H1 (cell line): ENCODE measurements at regions not wholly inside any gene's neighbourhood (a gene's known extent, or its start where the extent isn't known, plus 50 kb on each side); places are given as distances from the start of the nearest gene placed in this dataset.

ENCODE experiments used
- CTCF ChIA-PET: fragments of 300-600 bp; sonication (Branson Sonifier 250); formaldehyde crosslinking; loops from one replicate; lab custom pipeline; 2021; ENCODE audit not compliant: partially characterized antibody; lab: Charles Lee
- POLR2A ChIA-PET: fragments of 300-600 bp; sonication (Branson Sonifier 250); formaldehyde crosslinking; loops from one replicate; lab custom pipeline; 2021; ENCODE audit warnings: inconsistent platforms; ENCODE audit not compliant: partially characterized antibody; lab: Charles Lee
- DNase-seq, 2 experiments: peaks; one replicate each; pipeline versions ENCODE4 v3.0.0 to v3.0.0-alpha.2; 2010 to 2022; ENCODE audit warnings: low spot score in 2 of 2, low read depth in 1 of 2, mixed read lengths in 1 of 2
- FAIRE-seq: peaks from 2 replicates; lab custom pipeline; 2011; peaks lifted over from hg19 to GRCh38; lab: Jason Lieb, UNC
- H2AFZ ChIP-seq: 2 replicates; pipeline ENCODE4 v1.8.1; 2012; ENCODE audit warnings: low read length, inconsistent platforms
- H2AK5ac ChIP-seq: 2 replicates; pipeline ENCODE4 v1.6.1; 2013; ENCODE audit warnings: low read depth, low read length
- H2BK120ac ChIP-seq: replicated peaks from 2 replicates; pipeline ENCODE3; 2013; ENCODE audit warnings: low read depth, low read length, inconsistent platforms
- H2BK12ac ChIP-seq: 2 replicates; pipeline ENCODE4 v1.6.1; 2013; ENCODE audit warnings: low read depth, low read length
- H2BK15ac ChIP-seq: 2 replicates; pipeline ENCODE4 v1.6.1; 2013; ENCODE audit warnings: low read length
- H2BK20ac ChIP-seq: 2 replicates; pipeline ENCODE4 v1.6.1; 2013; ENCODE audit warnings: low read length
- H2BK5ac ChIP-seq: 2 replicates; pipeline ENCODE4 v1.6.1; 2013; ENCODE audit warnings: low read depth, low read length
- H3K14ac ChIP-seq: 2 replicates; pipeline ENCODE4 v1.6.1; 2013; ENCODE audit warnings: inconsistent platforms; ENCODE audit not compliant: insufficient read length
- H3K18ac ChIP-seq: 2 replicates; pipeline ENCODE4 v1.6.1; 2013; ENCODE audit warnings: low read length; ENCODE audit errors: extremely low read depth
- H3K23ac ChIP-seq: 2 replicates; pipeline ENCODE4 v1.6.1; 2013; ENCODE audit warnings: inconsistent platforms; ENCODE audit not compliant: insufficient read length
- H3K23me2 ChIP-seq: 2 replicates; pipeline ENCODE4 v1.6.1; 2013; ENCODE audit warnings: low read depth, low read length
- H3K27ac ChIP-seq: 2 replicates; pipeline ENCODE4 v1.6.1; 2011; ENCODE audit warnings: low read depth, low read length, inconsistent platforms
- H3K27me3 ChIP-seq, 4 experiments: replicated peaks in 1 of 4; 1 replicate in 1 of 4; 2 replicates in 3 of 4; pipeline versions ENCODE4 v1.6.1 to v1.8.1; 2011 to 2013; ENCODE audit warnings: low read length in 3 of 4, mild to moderate bottlenecking in 3 of 4, inconsistent platforms in 2 of 4, mixed read lengths in 2 of 4, moderate library complexity in 1 of 4; ENCODE audit not compliant: control insufficient read depth in 3 of 4, insufficient read depth in 3 of 4; ENCODE audit errors: extremely low read depth in 1 of 4
- H3K36me3 ChIP-seq, 4 experiments: 2 replicates each; pipeline versions ENCODE4 v1.6.1 to v1.8.1; 2011 to 2013; ENCODE audit warnings: mild to moderate bottlenecking in 4 of 4, low read length in 3 of 4, moderate library complexity in 2 of 4, control low read depth in 1 of 4, inconsistent platforms in 1 of 4; ENCODE audit not compliant: insufficient read depth in 4 of 4, control insufficient read depth in 2 of 4
- H3K4ac ChIP-seq: replicated peaks from 2 replicates; pipeline ENCODE3; 2013; ENCODE audit warnings: low read length, low read depth, mixed read lengths, inconsistent platforms; ENCODE audit not compliant: insufficient read length
- H3K4me1 ChIP-seq, 4 experiments: replicated peaks in 1 of 4; 1 replicate in 1 of 4; 2 replicates in 3 of 4; pipeline versions ENCODE4 v1.6.1 to v1.8.1; 2011 to 2013; ENCODE audit warnings: low read length in 3 of 4, inconsistent platforms in 2 of 4, mixed read lengths in 1 of 4; ENCODE audit not compliant: insufficient read depth in 4 of 4, control insufficient read depth in 3 of 4
- H3K4me2 ChIP-seq, 2 experiments: 2 replicates each; pipeline versions ENCODE4 v1.6.1 to v1.8.1; 2011 to 2013; ENCODE audit warnings: low read depth in 2 of 2, low read length in 2 of 2, control low read depth in 1 of 2, inconsistent platforms in 1 of 2, mild to moderate bottlenecking in 1 of 2; ENCODE audit not compliant: insufficient read depth in 1 of 2
- H3K4me3 ChIP-seq, 4 experiments: fragments of 200-600, 300-600 bp in 1 of 4; sonication (generic), shearing (Covaris generic), sonication (Bioruptor Twin) in 1 of 4; 2 replicates each; pipeline versions ENCODE4 v1.5.1 to v1.8.1; 2011 to 2016; ENCODE audit warnings: low read length in 4 of 4, low read depth in 3 of 4, control low read depth in 2 of 4, inconsistent platforms in 2 of 4, mild to moderate bottlenecking in 2 of 4, mixed read lengths in 1 of 4, moderate library complexity in 1 of 4; ENCODE audit not compliant: insufficient read depth in 2 of 4; ENCODE audit errors: extremely low read depth in 1 of 4
- H3K56ac ChIP-seq: replicated peaks from 2 replicates; pipeline ENCODE3; 2013; ENCODE audit warnings: low read depth, mild to moderate bottlenecking, mixed read lengths, low read length, inconsistent platforms; ENCODE audit not compliant: insufficient read length
- H3K79me1 ChIP-seq: 2 replicates; pipeline ENCODE4 v1.6.1; 2013; ENCODE audit warnings: low read depth, low read length, control low read depth
- H3K79me2 ChIP-seq, 2 experiments: 2 replicates each; pipeline versions ENCODE4 v1.6.1 to v1.8.1; 2012 to 2013; ENCODE audit warnings: low read length in 2 of 2, mild to moderate bottlenecking in 2 of 2, inconsistent platforms in 1 of 2; ENCODE audit not compliant: insufficient read depth in 2 of 2, control insufficient read depth in 1 of 2
- H3K9ac ChIP-seq, 4 experiments: replicated peaks in 1 of 4; 1 replicate in 1 of 4; 2 replicates in 3 of 4; pipeline versions ENCODE4 v1.6.1 to v1.8.1; 2011 to 2013; ENCODE audit warnings: low read depth in 3 of 4, low read length in 3 of 4, control low read depth in 2 of 4, mild to moderate bottlenecking in 2 of 4, moderate library complexity in 2 of 4, inconsistent platforms in 1 of 4; ENCODE audit errors: extremely low read depth in 1 of 4
- H3K9me3 ChIP-seq, 2 experiments: 2 replicates each; pipeline versions ENCODE4 v1.6.1 to v1.8.1; 2012 to 2013; ENCODE audit warnings: mild to moderate bottlenecking in 2 of 2, moderate library complexity in 2 of 2, control low read depth in 1 of 2, inconsistent platforms in 1 of 2, low read depth in 1 of 2, low read length in 1 of 2, mixed read lengths in 1 of 2; ENCODE audit not compliant: insufficient read depth in 2 of 2
- H4K20me1 ChIP-seq, 2 experiments: replicated peaks in 1 of 2; 2 replicates each; pipeline versions ENCODE3 to v1.8.1; 2011 to 2013; ENCODE audit warnings: inconsistent platforms in 2 of 2, low read length in 2 of 2, mild to moderate bottlenecking in 1 of 2; ENCODE audit not compliant: insufficient read depth in 2 of 2, control insufficient read depth in 1 of 2
- H4K5ac ChIP-seq: 2 replicates; pipeline ENCODE4 v1.6.1; 2013; ENCODE audit warnings: low read length, low read depth, mixed read lengths, inconsistent platforms; ENCODE audit not compliant: insufficient read length
- H4K8ac ChIP-seq: 2 replicates; pipeline ENCODE4 v1.8.0; 2013; ENCODE audit warnings: mild to moderate bottlenecking, moderate library complexity, low read length, inconsistent platforms; ENCODE audit not compliant: insufficient read depth; ENCODE audit errors: extremely low read depth
- H4K91ac ChIP-seq: replicated peaks from 2 replicates; pipeline ENCODE3; 2013; ENCODE audit warnings: low read length, mixed read lengths, inconsistent platforms; ENCODE audit not compliant: insufficient read length
- ASH2L ChIP-seq: fragments of 200-600, 300-600 bp; sonication (generic); IDR thresholded peaks from one replicate; pipeline ENCODE4 v1.7.1; 2017; ENCODE audit warnings: low read length
- CTBP2 ChIP-seq: IDR thresholded peaks from 2 replicates; pipeline ENCODE4 v1.7.0; 2011; ENCODE audit warnings: borderline replicate concordance, mild to moderate bottlenecking, moderate library complexity, mixed read lengths, low read length; ENCODE audit not compliant: insufficient read depth, insufficient read length
- HDAC6 ChIP-seq: IDR thresholded peaks from one replicate; pipeline ENCODE4 v1.7.1; 2012; ENCODE audit warnings: low read depth, mild to moderate bottlenecking, inconsistent platforms, low read length, moderate library complexity
- JUND ChIP-seq: IDR thresholded peaks from 2 replicates; pipeline ENCODE4 v1.6.1; 2011; ENCODE audit warnings: mild to moderate bottlenecking, improper control_type of control experiment, low read length
- RBBP5 ChIP-seq: IDR thresholded peaks from 2 replicates; pipeline ENCODE4 v1.7.1; 2012; ENCODE audit warnings: low read depth, mild to moderate bottlenecking, inconsistent platforms, low read length, moderate library complexity, borderline replicate concordance
- RXRA ChIP-seq: IDR thresholded peaks from 2 replicates; pipeline ENCODE4 v1.6.1; 2011; ENCODE audit warnings: low read depth, mild to moderate bottlenecking, low read length, moderate library complexity; ENCODE audit not compliant: insufficient read depth
- SIRT6 ChIP-seq: IDR thresholded peaks from one replicate; pipeline ENCODE4 v1.7.1; 2012; ENCODE audit warnings: low read length, inconsistent platforms
- SP1 ChIP-seq: IDR thresholded peaks from 2 replicates; pipeline ENCODE4 v1.6.1; 2011; ENCODE audit warnings: low read depth, low read length
- USF2 ChIP-seq: IDR thresholded peaks from 2 replicates; pipeline ENCODE4 v1.6.1; 2011; ENCODE audit warnings: low read length, improper control_type of control experiment
- WGBS, 2 experiments: shearing (Covaris generic) in 1 of 2; methylation state at CpG; one replicate each; pipeline versions ENCODE4 v1.1.6 to v1.1.7; 2013 to 2015; ENCODE audit warnings: low lambda C conversion rate in 2 of 2, mixed read lengths in 2 of 2, inconsistent platforms in 1 of 2, low coverage in 1 of 2, missing lambda C conversion rate in 1 of 2; ENCODE audit not compliant: insufficient replicate concordance in 2 of 2, insufficient coverage in 1 of 2, insufficient read length in 1 of 2; ENCODE audit errors: extremely low coverage in 1 of 2, missing lambda C conversion rate in 1 of 2; 5-methylcytosine and 5-hydroxymethylcytosine counted together

GRCh38 chr2:238716585-238716984, 131.3 kb upstream of the TWIST2 start:
- no peak overlapping the region for H3K4me3 ChIP-seq
- WGBS, 2 experiments, result 84% methylated on average over 17 of the region's 17 CpGs; no CpG with 5 or more reads in 1 of the 2 experiments
- H4K91ac ChIP-seq, result no peak overlapping the region
- no peak overlapping the region for H2BK5ac ChIP-seq
- H3K27ac ChIP-seq, result no peak overlapping the region
- no peaks in the 10 kb centered on the region for H3K36me3 ChIP-seq
- H3K4ac ChIP-seq, result no peak overlapping the region
- peak overlapping the region in 1 of 2 experiments; percentile 6; a peak in 1 of 4 replicates for H3K4me2 ChIP-seq
- H3K56ac ChIP-seq, result no peak overlapping the region
- no peak overlapping the region for H2BK12ac ChIP-seq
- no peak overlapping the region for H2BK20ac ChIP-seq
- peaks cover 0 to 9% of the 10 kb centered on the region in 2 experiments for H4K20me1 ChIP-seq
- H3K27me3 ChIP-seq, result no peaks in the 10 kb centered on the region
- H3K4me1 ChIP-seq, result peaks cover 0 to 8% (median 1%) of the 10 kb centered on the region in 4 experiments; a peak in 3 of 7 replicates
- no peak overlapping the region for H3K23ac ChIP-seq
- FAIRE-seq, result no peak
- TF ChIP-seq CTBP2 (no peak), SIRT6 (no peak), USF2 (no peak), ASH2L (no peak), JUND (no peak), SP1 (no peak), RBBP5 (0 out of 2 replicates have a peak, but pooled peaks have one; percentile 55), HDAC6 (no peak), RXRA (no peak)
- no peak for DNase-seq
- no peak overlapping the region for H3K18ac ChIP-seq
- H3K23me2 ChIP-seq, result peaks cover 10% of the 10 kb centered on the region; the same call in 1 of the 2 replicates
- H4K5ac ChIP-seq, result no peak overlapping the region
- H2BK120ac ChIP-seq, result no peak overlapping the region
- peak overlapping the region; percentile 55; the same call in 1 of the 2 replicates for H2AFZ ChIP-seq
- no peaks in the 10 kb centered on the region for H3K9me3 ChIP-seq
- H3K9ac ChIP-seq, result no peak overlapping the region; a peak in 1 of 7 replicates
- ChIA-PET CTCF (no interaction called here), POLR2A (no interaction called here)
- H3K79me2 ChIP-seq, result no peaks in the 10 kb centered on the region
- no peak overlapping the region for H2BK15ac ChIP-seq
- H3K79me1 ChIP-seq, result peaks cover 2% of the 10 kb centered on the region; the same call in 1 of the 2 replicates
- no peak overlapping the region for H4K8ac ChIP-seq
- H2AK5ac ChIP-seq, result no peak overlapping the region
- H3K14ac ChIP-seq, result no peak overlapping the region
